Stomach (tissue), 4 donors: ENCODE measurements at regions not wholly inside any gene's neighbourhood (a gene's known extent, or its start where the extent isn't known, plus 50 kb on each side); places are given as distances from the start of the nearest gene placed in this dataset.

Experiments
- CTCF ChIP-seq, 7 experiments: fragments of 450-650 bp in 4 of 7; fragments of 200-600 bp in 3 of 7; sonication (generic) in 3 of 7; IDR thresholded peaks; one replicate each; pipeline ENCODE4 v1.5.1; 2016 to 2019; ENCODE audit warnings: antibody characterized with exemption in 7 of 7, control low read depth in 2 of 7, mild to moderate bottlenecking in 1 of 7
- EP300 ChIP-seq: sonication (generic); formaldehyde crosslinking; IDR thresholded peaks from one replicate; pipeline ENCODE4 v1.6.1; 2017; ENCODE audit warnings: antibody characterized with exemption
- POLR2A ChIP-seq, 4 donors: fragments of 450-650 bp; IDR thresholded peaks; one replicate each; pipeline ENCODE4 v1.6.1; 2016; ENCODE audit warnings: antibody characterized with exemption in 4 of 4, control low read depth in 2 of 4, mild to moderate bottlenecking in 1 of 4, moderate library complexity in 1 of 4
- POLR2AphosphoS5 ChIP-seq, 3 donors: sonication (generic); formaldehyde crosslinking; IDR thresholded peaks; one replicate each; pipeline ENCODE4 v1.6.1; 2016; ENCODE audit warnings: antibody characterized with exemption in 3 of 3

DNA sequence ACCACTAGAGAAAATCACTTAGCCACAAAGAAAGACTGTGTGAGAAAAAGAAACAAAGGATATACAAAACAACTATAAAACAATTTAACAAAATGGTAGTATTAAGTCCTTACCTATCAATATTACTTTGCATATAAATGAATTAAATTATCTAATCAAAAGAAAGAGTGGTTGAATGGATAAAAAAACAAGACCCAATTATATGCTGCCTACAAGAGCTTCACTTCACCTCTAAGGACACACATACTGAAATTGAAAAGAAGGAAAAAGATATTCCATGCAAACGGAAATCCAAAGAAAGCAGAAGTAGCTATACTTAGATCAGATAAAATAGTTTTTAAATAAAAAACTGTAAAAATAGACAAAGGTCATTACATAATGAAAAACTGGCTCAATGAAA, 134.9 kb upstream of the CCDC196 start:
- TF ChIP-seq CTCF (IDR thresholded peaks at IDR 0.05) (no peak), POLR2AphosphoS5 (IDR thresholded peaks at IDR 0.05) (no peak), EP300 (no peak), POLR2A (IDR thresholded peaks at IDR 0.05) (no peak)
